HCT116 (cell line): ENCODE measurements at regions not wholly inside any gene's neighbourhood (a gene's known extent, or its start where the extent isn't known, plus 50 kb on each side); places are given as distances from the start of the nearest gene placed in this dataset.

Experiments
- ATAC-seq: fragments of 200-7000 bp; cut with Tn5 transposase; 2 replicates; pipeline ENCODE4 v1.9.1; 2020; ENCODE audit warnings: mild to moderate bottlenecking, moderate library complexity
- BruUV-seq: library from RNA; stranded (reverse); fragments of 400-500 nt; replicated peaks from 2 replicates; lab custom pipeline; 2021; lab: Mats Ljungman, UMichigan
- CTCF ChIA-PET: fragments of 300-600 bp; sonication (Branson Sonifier 250); formaldehyde crosslinking; loops from one replicate; lab custom pipeline; 2021; ENCODE audit warnings: antibody characterized with exemption; lab: Charles Lee
- POLR2A ChIA-PET: fragments of 300-600, 350-600 bp; sonication (Branson Sonifier 250); formaldehyde crosslinking; loops from one replicate; lab custom pipeline; 2021; ENCODE audit warnings: antibody characterized with exemption; lab: Charles Lee
- RAD21 ChIA-PET, 2 experiments: fragments of 300-600 bp; sonication (Branson Sonifier 250); formaldehyde crosslinking; loops; one replicate each; lab custom pipeline; 2023; ENCODE audit warnings: low total read pairs in 2 of 2; ENCODE audit not compliant: uncharacterized antibody in 2 of 2, unreplicated experiment in 2 of 2, low non-redundant PET in 1 of 2; lab: Charles Lee
- DNase-seq: peaks from one replicate; pipeline ENCODE4 v3.0.0-alpha.2; 2010; ENCODE audit warnings: low read depth, low spot score
- H2AFZ ChIP-seq: fragments of 200-600 bp; shearing (Covaris generic), sonication (generic); 2 replicates; pipeline ENCODE4 v1.6.1; 2017; ENCODE audit warnings: low read depth, mixed run types, mixed read lengths, antibody characterized with exemption, low read length; ENCODE audit not compliant: poor library complexity, severe bottlenecking
- H3K27ac ChIP-seq: 2 replicates; pipeline ENCODE4 v1.5.1; 2012; ENCODE audit warnings: low read depth, low read length
- H3K27me3 ChIP-seq: fragments of 200-600 bp; sonication (generic); 2 replicates; pipeline ENCODE4 v1.6.1; 2016; ENCODE audit warnings: mixed run types, low read length, mixed read lengths; ENCODE audit not compliant: insufficient read depth
- H3K36me3 ChIP-seq, 2 experiments: fragments of 200-500 bp in 1 of 2; fragments of 200-600 bp in 1 of 2; sonication (Bioruptor generic) in 1 of 2; sonication (generic) in 1 of 2; 2 replicates each; pipeline versions ENCODE4 v1.5.1 to v1.6.1; 2014 to 2016; ENCODE audit warnings: low read length in 2 of 2, inconsistent platforms in 1 of 2, mixed read lengths in 1 of 2, mixed run types in 1 of 2; ENCODE audit not compliant: insufficient read depth in 2 of 2, control insufficient read depth in 1 of 2
- H3K4me1 ChIP-seq, 2 experiments: fragments of 200-600 bp in 1 of 2; sonication (generic) in 1 of 2; 2 replicates each; pipeline versions ENCODE4 v1.5.1 to v1.6.1; 2012 to 2017; ENCODE audit warnings: low read length in 2 of 2, inconsistent platforms in 1 of 2, mild to moderate bottlenecking in 1 of 2, mixed read lengths in 1 of 2, mixed run types in 1 of 2, moderate library complexity in 1 of 2; ENCODE audit not compliant: insufficient read depth in 2 of 2, control insufficient read depth in 1 of 2
- H3K4me2 ChIP-seq: fragments of 200-600 bp; sonication (generic); 2 replicates; pipeline ENCODE4 v1.6.1; 2017; ENCODE audit warnings: mixed run types, low read length, mixed read lengths
- H3K4me3 ChIP-seq, 2 experiments: fragments of 200-600 bp in 1 of 2; sonication (generic) in 1 of 2; replicated peaks in 1 of 2; 2 replicates each; pipeline ENCODE4 v1.5.1; 2011 to 2016; ENCODE audit warnings: low read length in 2 of 2, control low read depth in 1 of 2, low read depth in 1 of 2, mild to moderate bottlenecking in 1 of 2, mixed read lengths in 1 of 2, mixed run types in 1 of 2
- H3K79me2 ChIP-seq: fragments of 200-600 bp; sonication (generic); 2 replicates; pipeline ENCODE4 v1.6.1; 2017; ENCODE audit warnings: mild to moderate bottlenecking, mixed run types, low read length, moderate library complexity, mixed read lengths; ENCODE audit not compliant: insufficient read depth
- H3K9ac ChIP-seq: fragments of 200-600 bp; sonication (generic); 2 replicates; pipeline ENCODE4 v1.6.1; 2016; ENCODE audit warnings: low read length, mixed read lengths
- H3K9me2 ChIP-seq: fragments of 200-600 bp; sonication (generic), shearing (Covaris generic); 2 replicates; pipeline ENCODE4 v1.6.1; 2017; ENCODE audit warnings: mixed run types, mild to moderate bottlenecking, moderate library complexity; ENCODE audit not compliant: insufficient read depth
- H3K9me3 ChIP-seq, 2 experiments: fragments of 200-500 bp in 1 of 2; fragments of 200-600 bp in 1 of 2; sonication (Bioruptor generic) in 1 of 2; sonication (generic) in 1 of 2; 2 replicates each; pipeline ENCODE4 v1.6.1; 2014 to 2017; ENCODE audit warnings: low read length in 2 of 2, mixed read lengths in 2 of 2, inconsistent platforms in 1 of 2, low read depth in 1 of 2, mild to moderate bottlenecking in 1 of 2, mixed run types in 1 of 2, moderate library complexity in 1 of 2; ENCODE audit not compliant: control insufficient read depth in 1 of 2, insufficient read depth in 1 of 2
- H4K20me1 ChIP-seq: fragments of 200-600 bp; sonication (generic), shearing (Covaris generic); 2 replicates; pipeline ENCODE4 v1.6.1; 2017; ENCODE audit warnings: mixed run types, mild to moderate bottlenecking, moderate library complexity; ENCODE audit not compliant: insufficient read depth
- ATF3 ChIP-seq: IDR thresholded peaks from 2 replicates; pipeline ENCODE4 v1.6.1; 2012
- CEBPB ChIP-seq: IDR thresholded peaks from 2 replicates; pipeline ENCODE4 v1.6.1; 2012; ENCODE audit warnings: low read depth
- EGR1 ChIP-seq: IDR thresholded peaks from 2 replicates; pipeline ENCODE4 v1.6.1; 2012; ENCODE audit warnings: low read depth
- ELF1 ChIP-seq: IDR thresholded peaks from 2 replicates; pipeline ENCODE4 v1.6.1; 2012; ENCODE audit warnings: low read depth, borderline replicate concordance
- FOSL1 ChIP-seq: IDR thresholded peaks from 2 replicates; pipeline ENCODE4 v1.6.1; 2012; ENCODE audit warnings: low read depth
- MAX ChIP-seq: IDR thresholded peaks from 2 replicates; pipeline ENCODE4 v1.6.1; 2012
- POLR2A ChIP-seq: IDR thresholded peaks from 2 replicates; pipeline ENCODE4 v1.7.0; 2011; ENCODE audit warnings: borderline replicate concordance; ENCODE audit not compliant: insufficient read depth, insufficient read length; ENCODE audit errors: extremely low read depth
- REST ChIP-seq: IDR thresholded peaks from 2 replicates; pipeline ENCODE4 v1.6.1; 2012; ENCODE audit warnings: low read depth
- SIN3A ChIP-seq: IDR thresholded peaks from 2 replicates; pipeline ENCODE4 v1.6.1; 2012; ENCODE audit warnings: low read depth
- ZFX ChIP-seq: fragments of 450-650 bp; IDR thresholded peaks from 2 replicates; pipeline ENCODE4 v1.6.1; 2017
- intact Hi-C: fragments of 100-400 bp; cut with micrococcal nuclease; formaldehyde crosslinking; loops from 2 replicates; pipeline ENCODE4 v1.10.0; 2022

- TF ChIP-seq MAX, result no peak
These were observed 222.9 kb upstream of the RAB4A start (continued) for GRCh38 chr1:229047840-229048620.

GRCh38 chr1:229048896-229049295 lies 222.0 kb upstream of the RAB4A start:
- 0 out of 2 replicates have a peak, but pooled peaks cover 14% of the 10 kb centered on the region for H3K27me3 ChIP-seq
- ChIA-PET CTCF (no interaction called here), RAD21 (no interaction called here), POLR2A (no interaction called here)
- no TSS peak for BruUV-seq
- H3K4me3 ChIP-seq, result no peak overlapping the region
- H3K9me2 ChIP-seq, result no peaks in the 10 kb centered on the region
- DNase-seq (no peak), ATAC-seq (no peak)
- no peaks in the 10 kb centered on the region for H3K9me3 ChIP-seq
- H3K79me2 ChIP-seq, result no peaks in the 10 kb centered on the region
- no peak overlapping the region for H3K27ac ChIP-seq
- H4K20me1 ChIP-seq, result no peaks in the 10 kb centered on the region
- no peak for TF ChIP-seq CEBPB
- TF ChIP-seq EGR1, result no peak
- TF ChIP-seq SIN3A, result no peak
- TF ChIP-seq ELF1, result no peak
- TF ChIP-seq FOSL1, result no peak
- TF ChIP-seq REST, result no peak
- no peak for TF ChIP-seq ZFX
- TF ChIP-seq POLR2A, result no peak
- TF ChIP-seq ATF3, result no peak
- H2AFZ ChIP-seq, result no peak overlapping the region
- no peaks in the 10 kb centered on the region for H3K4me1 ChIP-seq
- no peak overlapping the region for H3K9ac ChIP-seq
- no peaks in the 10 kb centered on the region for H3K36me3 ChIP-seq
- intact Hi-C loops, result no loop called here
- no peak overlapping the region for H3K4me2 ChIP-seq
